ENCODE measurements at regions not wholly inside any gene's neighbourhood (a gene's known extent, or its start where the extent isn't known, plus 50 kb on each side); places are given as distances from the start of the nearest gene placed in this dataset.

DNA sequence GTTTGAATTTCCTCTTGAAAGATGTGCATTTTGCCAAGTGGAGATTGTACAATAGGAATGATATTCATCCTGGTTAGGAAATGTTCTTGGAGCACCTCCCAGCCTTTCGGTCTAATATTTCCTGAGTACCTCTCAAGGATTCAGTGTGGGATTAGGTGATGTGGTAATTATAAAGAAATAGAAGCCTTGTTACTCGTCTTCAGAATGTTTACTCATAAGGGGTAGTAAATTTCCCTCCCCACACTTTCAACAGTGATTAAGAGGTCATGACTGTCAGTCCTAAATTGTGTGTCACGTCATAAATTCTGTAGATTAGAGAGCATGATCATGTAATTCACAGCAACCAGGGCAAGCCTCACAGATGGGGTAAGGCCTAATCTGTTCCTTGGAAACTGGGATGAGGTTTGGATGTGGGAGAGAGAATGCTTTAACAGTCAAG lies 633.1 kb upstream of the TBL1XR1 start:
- TF ChIP-seq, protein P1, sequence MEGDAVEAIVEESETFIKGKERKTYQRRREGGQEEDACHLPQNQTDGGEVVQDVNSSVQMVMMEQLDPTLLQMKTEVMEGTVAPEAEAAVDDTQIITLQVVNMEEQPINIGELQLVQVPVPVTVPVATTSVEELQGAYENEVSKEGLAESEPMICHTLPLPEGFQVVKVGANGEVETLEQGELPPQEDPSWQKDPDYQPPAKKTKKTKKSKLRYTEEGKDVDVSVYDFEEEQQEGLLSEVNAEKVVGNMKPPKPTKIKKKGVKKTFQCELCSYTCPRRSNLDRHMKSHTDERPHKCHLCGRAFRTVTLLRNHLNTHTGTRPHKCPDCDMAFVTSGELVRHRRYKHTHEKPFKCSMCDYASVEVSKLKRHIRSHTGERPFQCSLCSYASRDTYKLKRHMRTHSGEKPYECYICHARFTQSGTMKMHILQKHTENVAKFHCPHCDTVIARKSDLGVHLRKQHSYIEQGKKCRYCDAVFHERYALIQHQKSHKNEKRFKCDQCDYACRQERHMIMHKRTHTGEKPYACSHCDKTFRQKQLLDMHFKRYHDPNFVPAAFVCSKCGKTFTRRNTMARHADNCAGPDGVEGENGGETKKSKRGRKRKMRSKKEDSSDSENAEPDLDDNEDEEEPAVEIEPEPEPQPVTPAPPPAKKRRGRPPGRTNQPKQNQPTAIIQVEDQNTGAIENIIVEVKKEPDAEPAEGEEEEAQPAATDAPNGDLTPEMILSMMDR (IDR thresholded peaks at IDR 0.05) = no peak
- no peak for TF ChIP-seq POLR2A (IDR thresholded peaks at IDR 0.05)

Data from thyroid gland (tissue), 4 donors.